ENCODE measurements at regions not wholly inside any gene's neighbourhood (a gene's known extent, or its start where the extent isn't known, plus 50 kb on each side); places are given as distances from the start of the nearest gene placed in this dataset.

- ChIA-PET POLR2A (no interaction called here), CTCF (no interaction called here)
- no peak for DNase-seq (ENCODE audit: extremely low spot score)
- no peak for TF ChIP-seq SUZ12 (IDR thresholded peaks at IDR 0.05)
- no peak for TF ChIP-seq SP1 (IDR thresholded peaks at IDR 0.05)
- no peak for TF ChIP-seq FOXK2 (IDR thresholded peaks at IDR 0.05)
- TF ChIP-seq HDGF (IDR thresholded peaks at IDR 0.05; ENCODE audit: borderline replicate concordance), result no peak
- TF ChIP-seq ELF4 (IDR thresholded peaks at IDR 0.05), result no peak
- TF ChIP-seq NFRKB (IDR thresholded peaks at IDR 0.05), result no peak
- no peak for TF ChIP-seq TARDBP (IDR thresholded peaks at IDR 0.05)
- no peak for TF ChIP-seq FOXM1 (IDR thresholded peaks at IDR 0.05; ENCODE audit: borderline replicate concordance)
- TF ChIP-seq LEF1 (IDR thresholded peaks at IDR 0.05; ENCODE audit: borderline replicate concordance), result no peak
- TF ChIP-seq BHLHE40 (IDR thresholded peaks at IDR 0.05; ENCODE audit: borderline replicate concordance), result no peak
- TF ChIP-seq CTBP1 (IDR thresholded peaks at IDR 0.05; ENCODE audit: borderline replicate concordance), result no peak
- TF ChIP-seq FOXA1 (IDR thresholded peaks at IDR 0.05), result no peak
- no peak for TF ChIP-seq PKNOX1 (IDR thresholded peaks at IDR 0.05)
- TF ChIP-seq ZNF384 (IDR thresholded peaks at IDR 0.05), result no peak
- TF ChIP-seq L3MBTL2 (conservative IDR thresholded peaks at IDR 0.05), result no peak
These were observed 494.9 kb upstream of the PODXL start for GRCh38 chr7:132051311-132051710.

GRCh38 chr7:132049462-132050304 is 493.3 kb upstream of the PODXL start:
- POLR2A ChIA-PET, result no interaction called here
- TF ChIP-seq ARNT (IDR thresholded peaks at IDR 0.05), result no peak
- TF ChIP-seq TARDBP (IDR thresholded peaks at IDR 0.05), result no peak
- no peak for TF ChIP-seq SP1 (IDR thresholded peaks at IDR 0.05)
- no peak for TF ChIP-seq FOXM1 (IDR thresholded peaks at IDR 0.05; ENCODE audit: borderline replicate concordance)
- no peak for TF ChIP-seq FOXA1 (IDR thresholded peaks at IDR 0.05)
- TF ChIP-seq ZNF384 (IDR thresholded peaks at IDR 0.05), result no peak
- no peak for TF ChIP-seq PKNOX1 (IDR thresholded peaks at IDR 0.05)
- no peak for TF ChIP-seq HDGF (IDR thresholded peaks at IDR 0.05; ENCODE audit: borderline replicate concordance)
- no peak for TF ChIP-seq NFRKB (IDR thresholded peaks at IDR 0.05)
- CTCF ChIA-PET, result interaction anchor here (0.7 to 1.4 kb wide), 4 partner anchors 45 to 202 kb away, joined by 3 to 5 read pairs (median 4); no protein-coding TSS in a partner anchor
- DNase-seq (ENCODE audit: extremely low spot score), result peak; percentile 52

GRCh38 chr7:132045481-132045980 is 489.1 kb upstream of the PODXL start:
- ChIA-PET CTCF (interaction anchor here (1.6 kb wide), 1 partner anchor 187 kb away, joined by 4 read pairs; no protein-coding TSS in a partner anchor), POLR2A (no interaction called here)
- DNase-seq (ENCODE audit: extremely low spot score), result no peak
- TF ChIP-seq BHLHE40 (IDR thresholded peaks at IDR 0.05; ENCODE audit: borderline replicate concordance) (no peak), FOXM1 (IDR thresholded peaks at IDR 0.05; ENCODE audit: borderline replicate concordance) (no peak), FOXK2 (IDR thresholded peaks at IDR 0.05) (no peak), SP1 (IDR thresholded peaks at IDR 0.05) (no peak), TARDBP (IDR thresholded peaks at IDR 0.05) (no peak), FOXA1 (IDR thresholded peaks at IDR 0.05) (no peak), HDGF (IDR thresholded peaks at IDR 0.05; ENCODE audit: borderline replicate concordance) (no peak), ARNT (IDR thresholded peaks at IDR 0.05) (no peak), SUZ12 (IDR thresholded peaks at IDR 0.05) (no peak), PKNOX1 (IDR thresholded peaks at IDR 0.05) (no peak), LEF1 (IDR thresholded peaks at IDR 0.05; ENCODE audit: borderline replicate concordance) (no peak), L3MBTL2 (conservative IDR thresholded peaks at IDR 0.05) (no peak), CTBP1 (IDR thresholded peaks at IDR 0.05; ENCODE audit: borderline replicate concordance) (no peak), ELF4 (IDR thresholded peaks at IDR 0.05) (no peak), ZNF384 (IDR thresholded peaks at IDR 0.05) (no peak), NFRKB (IDR thresholded peaks at IDR 0.05) (no peak)

- no peak for TF ChIP-seq FOXK2 (IDR thresholded peaks at IDR 0.05)
- TF ChIP-seq ARNT (IDR thresholded peaks at IDR 0.05), result no peak
- ChIA-PET POLR2A (no interaction called here), CTCF (no interaction called here)
- no peak for DNase-seq (ENCODE audit: extremely low spot score)
These were observed 488.6 kb upstream of the PODXL start for GRCh38 chr7:132045002-132045401.

- CTCF ChIA-PET, result no interaction called here
These were observed 487.8 kb upstream of the PODXL start for GRCh38 chr7:132044247-132044646.

More at GRCh38 chr7:132044247-132044646, 487.8 kb upstream of the PODXL start:
- POLR2A ChIA-PET, result no interaction called here
- TF ChIP-seq ARNT (IDR thresholded peaks at IDR 0.05), result no peak
- no peak for TF ChIP-seq PKNOX1 (IDR thresholded peaks at IDR 0.05)
- TF ChIP-seq SP1 (IDR thresholded peaks at IDR 0.05), result no peak
- TF ChIP-seq LEF1 (IDR thresholded peaks at IDR 0.05; ENCODE audit: borderline replicate concordance), result no peak
- no peak for TF ChIP-seq L3MBTL2 (conservative IDR thresholded peaks at IDR 0.05)
- TF ChIP-seq ZNF384 (IDR thresholded peaks at IDR 0.05), result no peak
- no peak for TF ChIP-seq SUZ12 (IDR thresholded peaks at IDR 0.05)
- DNase-seq (ENCODE audit: extremely low spot score), result no peak
